ENCODE measurements at regions not wholly inside any gene's neighbourhood (a gene's known extent, or its start where the extent isn't known, plus 50 kb on each side); places are given as distances from the start of the nearest gene placed in this dataset.

GRCh38 chrX:137263374-137263773, 229.6 kb upstream of the GPR101 start:
- peaks cover 13% of the 10 kb centered on the region for H3K4me1 Mint-ChIP-seq
- no peaks in the 10 kb centered on the region for H3K36me3 ChIP-seq
- no peaks in the 10 kb centered on the region for H3F3A ChIP-seq (ENCODE audit: low read depth)
- no peak overlapping the region for H3K4me2 ChIP-seq
- no peaks in the 10 kb centered on the region for H3K79me2 ChIP-seq (ENCODE audit: low read depth)
- no peak overlapping the region for H3K4me3 ChIP-seq
- H3K36me3 Mint-ChIP-seq, result peaks cover 10% of the 10 kb centered on the region
- no peaks in the 10 kb centered on the region for H3K27me3 ChIP-seq
- no peak overlapping the region for H3K9ac ChIP-seq
- H3K4me3 Mint-ChIP-seq, result no peak overlapping the region
- no peak overlapping the region for H2AFZ ChIP-seq (replicated peaks)
- no peaks in the 10 kb centered on the region for H3K9me3 ChIP-seq (ENCODE audit: low read depth)
- H3K27ac Mint-ChIP-seq, result no peak overlapping the region
- no peak for DNase-seq (ENCODE audit: low spot score)
- no peaks in the 10 kb centered on the region for H3K4me1 ChIP-seq
- H3K27me3 Mint-ChIP-seq (ENCODE audit: insufficient read depth, low read depth), result peaks cover 3% of the 10 kb centered on the region
- TF ChIP-seq EZH2phosphoT487 (IDR thresholded peaks at IDR 0.05) (no peak), CTCF (IDR thresholded peaks at IDR 0.05) (no peak), EZH2 (IDR thresholded peaks at IDR 0.05) (no peak)
- no peaks in the 10 kb centered on the region for H4K20me1 ChIP-seq (ENCODE audit: low read depth)
- no peak overlapping the region for H3K27ac ChIP-seq
- peaks cover 32% of the 10 kb centered on the region for H3K9me3 Mint-ChIP-seq

- Histone ChIP-seq H3K9ac (no peak overlapping the region), H3K27ac (no peak overlapping the region), H3K4me1 (no peaks in the 10 kb centered on the region), H3F3A (ENCODE audit: low read depth) (no peaks in the 10 kb centered on the region), H4K20me1 (ENCODE audit: low read depth) (no peaks in the 10 kb centered on the region), H3K4me3 (no peak overlapping the region), H2AFZ (replicated peaks) (no peak overlapping the region), H3K79me2 (ENCODE audit: low read depth) (no peaks in the 10 kb centered on the region), H3K36me3 (no peaks in the 10 kb centered on the region), H3K4me2 (no peak overlapping the region), H3K27me3 (no peaks in the 10 kb centered on the region), H3K9me3 (ENCODE audit: low read depth) (peaks cover 7% of the 10 kb centered on the region)
- DNase-seq (ENCODE audit: low spot score), result no peak
- H3K4me1 Mint-ChIP-seq, result peaks cover 3% of the 10 kb centered on the region
- H3K27me3 Mint-ChIP-seq (ENCODE audit: insufficient read depth, low read depth), result peaks cover 2% of the 10 kb centered on the region
- peaks cover 28% of the 10 kb centered on the region for H3K9me3 Mint-ChIP-seq
- TF ChIP-seq EZH2 (IDR thresholded peaks at IDR 0.05), result no peak
- TF ChIP-seq EZH2phosphoT487 (IDR thresholded peaks at IDR 0.05), result no peak
- H3K27ac Mint-ChIP-seq, result no peak overlapping the region
- H3K4me3 Mint-ChIP-seq, result no peak overlapping the region
- H3K36me3 Mint-ChIP-seq, result peaks cover 8% of the 10 kb centered on the region
Observed at GRCh38 chrX:137245183-137245582, 211.4 kb upstream of the GPR101 start.

- H3K27ac ChIP-seq, result no peak overlapping the region
Observed at GRCh38 chrX:137236837-137237236, 203.0 kb upstream of the GPR101 start.

More at GRCh38 chrX:137236837-137237236, 203.0 kb upstream of the GPR101 start:
- Mint-ChIP-seq H3K4me1 (peaks cover 78% of the 10 kb centered on the region), H3K9me3 (peaks cover 8% of the 10 kb centered on the region), H3K27me3 (ENCODE audit: insufficient read depth, low read depth) (no peaks in the 10 kb centered on the region), H3K27ac (peak overlapping the region; percentile 96), H3K4me3 (peak overlapping the region; percentile 17), H3K36me3 (peaks cover 5% of the 10 kb centered on the region)
- H3K36me3 ChIP-seq, result no peaks in the 10 kb centered on the region
- no peaks in the 10 kb centered on the region for H3K27me3 ChIP-seq
- peak overlapping the region; percentile 36 for H3K4me2 ChIP-seq
- peaks cover 72% of the 10 kb centered on the region for H3K4me1 ChIP-seq
- H2AFZ ChIP-seq (replicated peaks), result no peak overlapping the region
- peaks cover 12% of the 10 kb centered on the region for H3K9me3 ChIP-seq (ENCODE audit: low read depth)
- no peaks in the 10 kb centered on the region for H4K20me1 ChIP-seq (ENCODE audit: low read depth)
- peaks cover 42% of the 10 kb centered on the region for H3F3A ChIP-seq (ENCODE audit: low read depth)
- DNase-seq (ENCODE audit: low spot score), result no peak
- no peak overlapping the region for H3K4me3 ChIP-seq
- H3K9ac ChIP-seq, result no peak overlapping the region
- no peaks in the 10 kb centered on the region for H3K79me2 ChIP-seq (ENCODE audit: low read depth)
- TF ChIP-seq CTCF (IDR thresholded peaks at IDR 0.05) (no peak), EZH2 (IDR thresholded peaks at IDR 0.05) (no peak), EZH2phosphoT487 (IDR thresholded peaks at IDR 0.05) (no peak)
